HG03135 (cell line): ENCODE measurements at regions not wholly inside any gene's neighbourhood (a gene's known extent, or its start where the extent isn't known, plus 50 kb on each side); places are given as distances from the start of the nearest gene placed in this dataset.

Experiments used
- ATAC-seq: cut with Tn5 transposase; IDR thresholded peaks from one replicate; pipeline ENCODE4 v1.9.1; 2021; ENCODE audit warnings: mild to moderate bottlenecking, moderate library complexity; ENCODE audit not compliant: unreplicated experiment

DNA sequence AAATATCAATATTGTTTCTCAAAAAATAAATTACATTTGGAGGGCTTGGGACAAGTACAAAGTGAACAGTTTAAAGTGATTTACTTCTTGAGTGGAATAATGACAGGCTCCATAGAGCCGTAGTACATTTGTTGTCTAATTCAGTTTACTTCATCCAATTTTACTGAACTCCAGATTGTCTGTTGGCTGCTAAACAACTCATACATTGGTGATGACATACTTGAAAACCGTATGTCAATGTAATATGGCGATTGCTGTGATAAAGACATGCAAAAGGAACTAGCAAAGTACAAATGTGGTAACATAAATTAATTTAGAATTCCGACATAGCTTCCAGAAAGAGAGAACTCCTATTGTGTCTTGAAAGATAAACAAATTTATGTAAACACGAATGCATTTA is 1197.5 kb upstream of the CDH18 start:
- no peak for ATAC-seq

DNA sequence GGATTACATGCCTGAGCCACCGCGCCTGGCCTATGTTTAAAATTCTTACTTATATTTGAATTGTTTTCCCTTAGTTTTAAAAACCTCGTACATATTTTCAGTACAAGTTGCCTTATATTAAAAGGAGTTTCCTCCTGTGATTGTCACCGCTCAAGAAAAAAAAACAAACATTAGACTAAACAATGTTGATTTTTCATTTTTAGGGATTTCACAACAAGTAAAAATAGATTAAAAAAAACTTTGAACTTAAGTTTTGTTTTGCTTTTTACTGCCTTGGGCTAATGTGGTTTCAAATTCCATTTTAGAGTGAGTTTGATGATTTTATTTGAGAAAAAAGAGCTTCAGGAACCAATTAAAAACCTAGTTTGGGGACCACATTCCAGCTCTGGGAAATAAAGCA is 1196.6 kb upstream of the CDH18 start:
- ATAC-seq: no peak

DNA sequence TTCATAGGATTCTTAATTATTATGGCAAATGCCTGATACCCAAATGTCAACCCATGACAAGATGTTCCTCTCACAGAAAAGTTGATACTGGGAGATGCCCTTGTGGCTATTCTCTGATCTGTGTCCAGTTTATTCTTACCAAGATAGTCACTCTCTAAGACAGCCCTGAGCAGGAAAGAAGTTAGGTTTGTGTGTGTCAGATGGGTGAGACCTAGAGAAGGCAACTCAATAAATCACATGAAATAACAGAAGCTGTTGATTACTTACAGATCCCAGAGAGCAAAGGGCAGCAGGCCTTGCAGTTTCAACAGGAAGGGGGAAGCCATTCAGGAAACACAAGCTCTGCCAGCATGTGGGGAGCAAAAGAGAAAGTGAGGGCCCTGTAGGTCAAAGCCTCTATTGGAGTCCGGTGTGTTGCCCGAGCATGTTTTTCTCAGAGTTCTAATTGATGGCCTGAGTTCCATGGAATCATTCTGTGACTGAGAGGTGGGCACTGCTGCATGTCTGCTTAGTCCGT is 1193.7 kb upstream of the CDH18 start:
- no peak for ATAC-seq

GRCh38 chr5:21173526-21173925 is 1185.5 kb upstream of the CDH18 start:
- no peak for ATAC-seq

DNA sequence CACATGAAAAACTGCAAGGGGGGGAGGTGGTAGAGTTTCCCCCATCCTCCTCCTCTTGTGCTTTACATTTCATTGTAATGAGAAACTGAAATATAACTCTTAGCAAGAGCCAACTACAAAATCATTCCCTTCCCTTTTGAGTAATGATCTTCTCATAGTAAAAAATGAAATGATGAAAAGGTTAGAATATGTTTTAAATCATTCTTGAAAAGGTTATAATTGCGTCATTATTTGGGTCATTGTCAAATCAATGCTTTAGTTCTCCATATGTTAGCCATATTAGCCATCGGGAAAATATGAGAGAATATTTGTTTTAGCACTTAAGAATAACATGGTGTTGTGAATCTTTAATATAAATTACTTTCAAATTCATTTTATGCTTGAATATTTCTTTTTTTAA is 1185.0 kb upstream of the CDH18 start:
- no peak for ATAC-seq

DNA sequence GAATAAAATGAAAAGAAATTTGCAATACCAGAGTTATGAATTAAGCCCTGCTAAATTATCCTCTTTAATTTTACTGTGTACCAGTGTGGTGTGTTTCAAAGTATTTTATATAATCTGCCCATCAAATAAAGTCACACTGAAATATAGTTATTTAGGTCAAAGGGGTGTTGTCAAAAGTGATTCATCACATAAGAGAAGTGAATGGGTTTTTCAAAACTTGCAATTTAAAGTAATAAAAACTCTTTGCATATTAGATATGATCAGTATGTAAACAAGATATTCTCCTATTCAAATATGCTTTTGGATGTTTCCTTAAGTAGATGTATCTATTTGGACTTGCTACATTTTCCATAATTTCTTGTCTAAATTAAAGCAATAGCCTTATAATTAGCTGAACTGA is 1183.0 kb upstream of the CDH18 start:
- ATAC-seq: no peak

DNA sequence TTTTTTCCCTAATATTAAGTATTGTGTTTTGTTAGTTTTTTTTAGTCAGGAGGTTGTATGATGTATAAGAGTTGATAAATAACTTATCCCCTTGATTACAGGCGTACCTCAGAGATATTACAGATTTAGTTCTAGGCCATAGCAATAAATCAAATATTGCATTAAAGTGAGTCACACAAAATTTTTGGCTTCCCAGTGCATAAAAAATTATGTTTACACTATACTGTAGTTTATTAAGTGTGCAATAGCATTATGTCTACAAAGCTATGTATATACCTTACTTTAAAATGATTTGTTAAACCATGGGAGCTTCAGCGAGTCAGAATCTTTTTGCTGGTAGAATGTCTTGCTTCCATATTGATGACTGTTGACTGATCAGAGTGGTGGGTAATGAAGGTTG is 1180.6 kb upstream of the CDH18 start:
- ATAC-seq: no peak

- no peak for ATAC-seq
Observed at GRCh38 chr5:21165344-21165743, 1177.3 kb upstream of the CDH18 start.

DNA sequence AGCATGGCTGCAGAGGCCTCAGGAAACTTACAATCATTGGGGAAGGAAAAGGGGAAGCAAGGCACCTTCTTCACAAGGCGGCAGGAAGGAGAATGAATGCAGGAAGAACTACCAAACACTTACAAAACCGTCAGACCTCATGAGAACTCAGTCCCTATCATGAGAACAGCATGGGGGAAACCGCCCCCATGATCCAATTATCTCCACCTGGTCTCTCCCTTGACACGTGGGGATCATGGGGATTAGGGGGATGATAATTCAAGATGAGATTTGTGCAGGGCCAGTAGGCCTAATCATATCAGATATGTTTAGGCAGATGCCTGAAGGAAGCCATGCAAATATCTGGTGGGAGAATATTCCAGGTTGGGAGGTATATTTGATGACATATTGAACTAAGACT is 1176.4 kb upstream of the CDH18 start:
- no peak for ATAC-seq

GRCh38 chr5:21159510-21160059 is 1171.6 kb upstream of the CDH18 start:
- no peak for ATAC-seq

- ATAC-seq: no peak
Observed at GRCh38 chr5:21154526-21154925, 1166.5 kb upstream of the CDH18 start.

DNA sequence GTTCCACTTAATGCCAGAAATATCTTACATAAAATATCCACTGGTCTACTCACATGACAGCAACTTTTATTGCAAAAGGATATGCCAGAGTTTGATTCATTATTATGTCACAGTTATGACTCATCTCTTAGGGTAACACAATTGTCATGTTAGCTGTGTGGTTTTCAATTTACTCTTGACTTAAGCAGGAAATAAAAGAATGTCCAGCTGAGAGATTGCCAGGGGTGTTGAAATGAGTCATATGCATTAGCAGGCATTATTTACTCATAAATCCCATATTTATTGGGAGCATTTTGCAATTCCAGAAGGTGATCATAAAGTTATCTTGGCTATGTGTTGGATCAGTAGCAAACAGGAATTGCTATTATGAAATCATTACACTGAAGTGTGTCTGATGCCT is 1164.6 kb upstream of the CDH18 start:
- ATAC-seq: no peak

DNA sequence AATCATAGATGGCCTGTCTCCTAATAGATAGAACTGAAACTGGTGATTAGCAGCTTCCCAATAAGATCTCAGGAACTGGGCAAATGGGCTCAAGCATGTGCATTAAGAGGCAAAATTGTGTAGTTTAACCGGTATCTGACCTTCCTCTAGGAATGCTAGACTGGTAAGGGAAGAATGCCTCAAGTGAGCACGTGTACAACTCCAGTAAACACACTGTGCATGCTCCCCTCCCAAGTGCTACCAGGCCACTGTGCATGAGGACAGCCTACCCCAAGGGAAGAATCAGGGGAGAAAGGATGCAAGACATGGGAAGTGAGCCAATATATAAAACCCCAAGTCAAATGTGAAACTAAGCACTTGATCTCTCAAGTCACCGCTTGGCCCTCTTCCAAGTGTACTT is 1157.4 kb upstream of the CDH18 start:
- ATAC-seq: no peak

DNA sequence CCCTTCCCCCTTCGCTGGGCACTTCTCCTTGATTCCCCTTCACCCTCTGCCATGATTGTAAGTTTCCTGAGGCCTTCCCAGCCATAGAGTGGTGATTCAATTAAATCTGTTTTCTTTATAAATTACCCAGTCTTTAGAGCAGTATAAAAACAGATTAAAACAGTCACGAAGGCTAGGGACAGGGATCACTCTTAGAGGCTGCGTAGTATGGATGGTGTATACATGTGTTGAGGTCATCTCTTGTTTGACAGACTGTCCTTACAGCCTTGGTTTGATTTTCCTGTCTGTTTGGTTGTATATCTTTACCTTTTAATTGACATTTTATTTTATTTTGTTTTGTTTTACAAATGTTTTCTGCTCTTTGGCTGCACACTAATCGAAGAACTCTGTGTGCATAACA is 1155.7 kb upstream of the CDH18 start:
- ATAC-seq: no peak

DNA sequence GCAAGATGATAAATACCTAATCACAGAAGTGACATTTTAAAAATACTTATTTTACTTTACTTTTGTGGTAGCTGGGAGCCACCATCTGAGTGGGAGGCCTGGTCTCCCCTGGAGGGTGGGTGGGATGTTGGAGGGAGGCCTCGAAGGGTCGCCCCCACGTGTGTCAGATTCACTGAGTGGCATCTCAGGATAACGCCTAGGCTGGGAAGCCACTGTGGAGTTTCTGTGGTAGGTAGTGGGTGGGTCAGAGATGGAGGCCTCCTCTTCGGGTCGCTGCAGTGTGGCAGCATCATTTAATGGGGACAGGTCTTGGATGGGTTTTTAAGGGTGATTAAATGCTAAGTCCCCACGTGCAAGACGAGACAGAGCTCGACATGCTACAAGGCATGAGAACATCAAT is 1154.8 kb upstream of the CDH18 start:
- no peak for ATAC-seq

DNA sequence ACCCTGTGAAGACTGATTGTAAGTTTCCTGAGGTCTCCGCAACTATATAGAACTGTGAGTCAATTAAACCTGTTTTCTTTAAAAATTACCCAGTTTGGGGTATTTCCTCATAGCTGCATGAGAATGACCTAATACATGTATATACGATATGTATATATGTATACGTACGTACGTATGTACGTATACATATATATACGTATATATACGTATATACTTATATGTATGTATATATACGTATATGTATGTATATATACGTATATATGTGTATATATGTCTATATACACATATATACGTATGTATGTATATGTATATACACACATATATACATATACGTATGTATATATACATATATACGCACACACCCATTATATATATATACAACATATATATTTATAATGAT is 1153.0 kb upstream of the CDH18 start:
- no peak for ATAC-seq

- no peak for ATAC-seq
Observed at GRCh38 chr5:21126236-21126635, 1138.2 kb upstream of the CDH18 start.

- ATAC-seq: no peak
Observed at GRCh38 chr5:21125238-21125983, 1137.4 kb upstream of the CDH18 start.

GRCh38 chr5:21121213-21121612 is 1133.2 kb upstream of the CDH18 start:
- no peak for ATAC-seq

DNA sequence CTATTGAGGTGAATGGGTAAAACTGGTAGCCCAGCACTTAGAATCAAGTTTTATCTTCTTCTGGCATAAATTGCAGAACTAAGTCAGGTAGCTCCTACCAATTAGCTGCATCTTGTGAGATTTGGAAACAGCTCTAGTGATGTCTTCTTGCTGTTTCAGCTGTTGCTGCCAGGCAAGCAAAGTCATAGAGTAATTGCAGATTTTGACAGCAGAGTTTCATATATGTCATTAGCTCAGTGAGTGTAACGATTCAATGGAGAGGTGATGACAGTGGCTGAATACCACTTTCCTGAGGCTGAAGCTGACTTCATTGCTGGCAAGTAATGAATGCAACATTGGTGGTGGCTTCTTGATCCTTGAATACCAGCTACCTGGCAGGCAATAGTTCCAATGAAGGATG is 1109.7 kb upstream of the CDH18 start:
- no peak for ATAC-seq

DNA sequence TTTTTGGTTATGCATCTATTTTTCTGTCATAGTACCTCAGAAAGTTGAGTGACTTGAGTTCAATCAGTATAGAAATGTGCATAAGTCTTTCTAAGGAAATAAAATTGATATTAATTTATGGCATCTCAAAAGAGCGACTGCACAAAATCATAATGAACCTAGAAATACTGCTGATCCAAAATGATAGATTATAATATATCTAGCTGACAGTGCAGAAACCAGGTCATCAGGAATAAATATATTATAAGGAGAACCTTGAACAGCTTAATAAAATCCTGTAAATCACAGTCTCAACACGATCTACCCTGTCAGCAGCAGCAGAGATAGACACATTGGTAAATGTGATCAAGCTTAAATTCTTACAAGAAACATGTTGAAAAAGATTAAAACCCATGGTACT is 1106.6 kb upstream of the CDH18 start:
- ATAC-seq: no peak

- ATAC-seq: no peak
Observed at GRCh38 chr5:21087766-21088165, 1099.8 kb upstream of the CDH18 start.

GRCh38 chr5:21085791-21086190 is 1097.8 kb upstream of the CDH18 start:
- ATAC-seq: no peak
